Right lobe of liver (tissue), 4 donors: ENCODE measurements at regions not wholly inside any gene's neighbourhood (a gene's known extent, or its start where the extent isn't known, plus 50 kb on each side); places are given as distances from the start of the nearest gene placed in this dataset.

Experiments used
- CTCF ChIP-seq, 4 donors: fragments of 200-600 bp in 3 of 4; fragments of 450-650 bp in 1 of 4; IDR thresholded peaks; one replicate each; pipeline versions ENCODE4 v1.5.1 to v1.8.0; 2016 to 2022; ENCODE audit warnings: antibody characterized with exemption in 4 of 4, mild to moderate bottlenecking in 2 of 4
- POLR2A ChIP-seq: fragments of 450-650 bp; IDR thresholded peaks from one replicate; pipeline ENCODE4 v1.6.1; 2017; ENCODE audit warnings: antibody characterized with exemption, mild to moderate bottlenecking
- donor health status: DM: no; HTN: no; CAD: no.
- donor health status: DM: no; HTN: no; CAD: no.
- donor health status: DM: no; HTN: yes; CAD: no.

GRCh38 chr10:4568731-4569130 is 257.3 kb upstream of the AKR1E2 start:
- no peak for TF ChIP-seq CTCF (IDR thresholded peaks at IDR 0.05)
- no peak for TF ChIP-seq POLR2A
